ENCODE measurements at regions not wholly inside any gene's neighbourhood (a gene's known extent, or its start where the extent isn't known, plus 50 kb on each side); places are given as distances from the start of the nearest gene placed in this dataset.
"Not testable (repeated sequence)": the region's sequence is repeated elsewhere in the genome, so short reads cannot be mapped to it uniquely, and the experiment has no call there.

GRCh38 chr5:7117961-7118360 is 278.0 kb upstream of the ADCY2 start:
- no peak for DNase-seq

- DNase-seq = no peak
These were observed 264.3 kb upstream of the ADCY2 start for GRCh38 chr5:7131680-7132079.

GRCh38 chr5:7146886-7147285 is 249.1 kb upstream of the ADCY2 start:
- DNase-seq = no peak

GRCh38 chr5:7157083-7157482 is 238.9 kb upstream of the ADCY2 start:
- DNase-seq = no peak

GRCh38 chr5:7169240-7169878 is 226.6 kb upstream of the ADCY2 start:
- DNase-seq = no peak

GRCh38 chr5:7170785-7171184 is 225.2 kb upstream of the ADCY2 start:
- not testable (repeated sequence) for DNase-seq

- DNase-seq = no peak
These were observed 216.6 kb upstream of the ADCY2 start for GRCh38 chr5:7179364-7179763.

- no peak for DNase-seq
These were observed 214.1 kb upstream of the ADCY2 start for GRCh38 chr5:7181841-7182240.

- no peak for DNase-seq
These were observed 210.2 kb upstream of the ADCY2 start for GRCh38 chr5:7185742-7186141.

- DNase-seq = no peak
These were observed 209.1 kb upstream of the ADCY2 start for GRCh38 chr5:7186818-7187217.

- no peak for DNase-seq
These were observed 205.2 kb upstream of the ADCY2 start for GRCh38 chr5:7190712-7191250.

GRCh38 chr5:7192016-7192415 is 203.9 kb upstream of the ADCY2 start:
- no peak for DNase-seq

- no peak for DNase-seq
These were observed 193.1 kb upstream of the ADCY2 start for GRCh38 chr5:7202846-7203245.

GRCh38 chr5:7207979-7208378 is 188.0 kb upstream of the ADCY2 start:
- DNase-seq = no peak

GRCh38 chr5:7208938-7209337 is 187.0 kb upstream of the ADCY2 start:
- DNase-seq = peak; percentile 98

GRCh38 chr5:7209658-7210057 is 186.3 kb upstream of the ADCY2 start:
- peak; percentile 33 for DNase-seq

GRCh38 chr5:7210549-7210948 is 185.4 kb upstream of the ADCY2 start:
- DNase-seq = no peak

GRCh38 chr5:7213525-7213924 is 182.4 kb upstream of the ADCY2 start:
- no peak for DNase-seq

- DNase-seq = no peak
These were observed 181.0 kb upstream of the ADCY2 start for GRCh38 chr5:7214906-7215416.

- no peak for DNase-seq
These were observed 177.8 kb upstream of the ADCY2 start for GRCh38 chr5:7218141-7218540.

- no peak for DNase-seq
These were observed 175.8 kb upstream of the ADCY2 start for GRCh38 chr5:7220156-7220555.

GRCh38 chr5:7221041-7221440 is 174.9 kb upstream of the ADCY2 start:
- no peak for DNase-seq

GRCh38 chr5:7225826-7226225 is 170.1 kb upstream of the ADCY2 start:
- DNase-seq = no peak

- DNase-seq = no peak
These were observed 153.7 kb upstream of the ADCY2 start for GRCh38 chr5:7242118-7242710.

- DNase-seq = no peak
These were observed 151.7 kb upstream of the ADCY2 start for GRCh38 chr5:7244208-7244607.

Measured in NCI-H1092 (cell line).